ENCODE measurements at regions not wholly inside any gene's neighbourhood (a gene's known extent, or its start where the extent isn't known, plus 50 kb on each side); places are given as distances from the start of the nearest gene placed in this dataset.

DNA sequence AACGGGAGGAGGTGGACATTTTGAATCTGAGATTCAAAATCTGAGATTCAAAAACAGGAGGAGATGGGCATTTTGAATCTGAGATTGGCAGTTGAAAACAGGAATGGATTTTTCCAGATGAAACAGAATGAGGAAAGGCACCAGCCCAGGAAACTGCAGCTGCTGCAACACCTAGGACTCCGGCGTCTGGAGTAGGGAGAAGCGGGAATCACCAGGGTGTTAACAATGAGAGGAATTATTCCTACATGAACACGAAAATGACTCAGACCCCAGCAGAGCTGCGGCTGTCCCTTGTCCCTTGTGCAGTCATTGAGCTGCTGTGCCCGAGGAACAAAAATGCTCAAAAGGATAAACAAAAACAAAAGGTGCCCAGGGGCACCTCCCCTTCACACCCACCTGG, 59.9 kb upstream of the KAT6B start:
- H3K9me3 ChIP-seq (ENCODE audit: control insufficient read depth, low read length) = peaks cover 3% of the 10 kb centered on the region
- no peaks in the 10 kb centered on the region for H3K27me3 ChIP-seq (ENCODE audit: control insufficient read depth, insufficient read depth, low read length, poor library complexity, severe bottlenecking)
- H3K27me3 Mint-ChIP-seq (ENCODE audit: insufficient read depth) = no peaks in the 10 kb centered on the region
- no peak for DNase-seq
- no peaks in the 10 kb centered on the region for H3K36me3 Mint-ChIP-seq (ENCODE audit: low read depth)
- 91 to 92% methylated on average over 6 to 7 of the region's 7 CpGs for WGBS, 2 experiments (ENCODE audit: insufficient coverage in 1 of 2, insufficient read length in 1 of 2)
- H3K4me1 Mint-ChIP-seq = no peaks in the 10 kb centered on the region
- no peaks in the 10 kb centered on the region for H3K36me3 ChIP-seq (ENCODE audit: control insufficient read depth, insufficient read depth, low read length)
- H3K27ac ChIP-seq (ENCODE audit: low read depth, low read length) = no peak overlapping the region
- TF ChIP-seq, protein P1, sequence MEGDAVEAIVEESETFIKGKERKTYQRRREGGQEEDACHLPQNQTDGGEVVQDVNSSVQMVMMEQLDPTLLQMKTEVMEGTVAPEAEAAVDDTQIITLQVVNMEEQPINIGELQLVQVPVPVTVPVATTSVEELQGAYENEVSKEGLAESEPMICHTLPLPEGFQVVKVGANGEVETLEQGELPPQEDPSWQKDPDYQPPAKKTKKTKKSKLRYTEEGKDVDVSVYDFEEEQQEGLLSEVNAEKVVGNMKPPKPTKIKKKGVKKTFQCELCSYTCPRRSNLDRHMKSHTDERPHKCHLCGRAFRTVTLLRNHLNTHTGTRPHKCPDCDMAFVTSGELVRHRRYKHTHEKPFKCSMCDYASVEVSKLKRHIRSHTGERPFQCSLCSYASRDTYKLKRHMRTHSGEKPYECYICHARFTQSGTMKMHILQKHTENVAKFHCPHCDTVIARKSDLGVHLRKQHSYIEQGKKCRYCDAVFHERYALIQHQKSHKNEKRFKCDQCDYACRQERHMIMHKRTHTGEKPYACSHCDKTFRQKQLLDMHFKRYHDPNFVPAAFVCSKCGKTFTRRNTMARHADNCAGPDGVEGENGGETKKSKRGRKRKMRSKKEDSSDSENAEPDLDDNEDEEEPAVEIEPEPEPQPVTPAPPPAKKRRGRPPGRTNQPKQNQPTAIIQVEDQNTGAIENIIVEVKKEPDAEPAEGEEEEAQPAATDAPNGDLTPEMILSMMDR (conservative IDR thresholded peaks at IDR 0.05) = no peak
- no peak overlapping the region for H3K4me3 Mint-ChIP-seq
- no peak overlapping the region for H3K9ac ChIP-seq (ENCODE audit: extremely low read depth, low read length, poor library complexity, severe bottlenecking)
- no peak overlapping the region for H3K4me3 ChIP-seq (ENCODE audit: low read length)
- H3K27ac Mint-ChIP-seq = no peak overlapping the region
- H3K9me3 Mint-ChIP-seq = peaks cover 2% of the 10 kb centered on the region
- no peaks in the 10 kb centered on the region for H3K4me1 ChIP-seq (ENCODE audit: control insufficient read depth, insufficient read depth, low read length)

DNA sequence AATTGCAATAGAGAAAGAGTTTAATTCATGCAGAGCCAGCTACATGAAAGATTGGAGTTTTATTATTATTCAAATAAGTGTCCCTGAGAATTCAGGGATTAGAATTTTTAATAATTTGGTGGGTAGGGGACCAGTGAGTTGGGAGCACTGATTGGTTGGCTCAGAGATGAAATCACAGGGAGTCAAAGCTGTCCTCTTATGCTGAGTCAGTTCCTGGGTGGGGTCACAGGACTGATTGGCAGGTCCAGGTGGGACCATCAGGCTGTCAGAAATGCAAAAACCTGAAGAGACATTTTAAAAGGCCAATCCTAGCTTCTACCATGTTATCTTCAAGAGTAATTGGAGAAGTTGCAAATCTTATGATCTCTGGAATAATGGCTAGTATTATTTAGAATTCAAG, 56.0 kb upstream of the KAT6B start:
- Mint-ChIP-seq H3K27me3 (ENCODE audit: insufficient read depth) (no peaks in the 10 kb centered on the region), H3K4me3 (no peak overlapping the region), H3K9me3 (peaks cover 16% of the 10 kb centered on the region), H3K27ac (no peak overlapping the region), H3K36me3 (ENCODE audit: low read depth) (no peaks in the 10 kb centered on the region), H3K4me1 (peaks cover 4% of the 10 kb centered on the region)
- Histone ChIP-seq H3K36me3 (ENCODE audit: control insufficient read depth, insufficient read depth, low read length) (no peaks in the 10 kb centered on the region), H3K4me1 (ENCODE audit: control insufficient read depth, insufficient read depth, low read length) (no peaks in the 10 kb centered on the region), H3K9ac (ENCODE audit: extremely low read depth, low read length, poor library complexity, severe bottlenecking) (no peak overlapping the region), H3K27me3 (ENCODE audit: control insufficient read depth, insufficient read depth, low read length, poor library complexity, severe bottlenecking) (no peaks in the 10 kb centered on the region), H3K9me3 (ENCODE audit: control insufficient read depth, low read length) (peaks cover 17% of the 10 kb centered on the region), H3K27ac (ENCODE audit: low read depth, low read length) (no peak overlapping the region), H3K4me3 (ENCODE audit: low read length) (no peak overlapping the region)
- TF ChIP-seq, protein P1 (conservative IDR thresholded peaks at IDR 0.05) = no peak
- DNase-seq = no peak

DNA sequence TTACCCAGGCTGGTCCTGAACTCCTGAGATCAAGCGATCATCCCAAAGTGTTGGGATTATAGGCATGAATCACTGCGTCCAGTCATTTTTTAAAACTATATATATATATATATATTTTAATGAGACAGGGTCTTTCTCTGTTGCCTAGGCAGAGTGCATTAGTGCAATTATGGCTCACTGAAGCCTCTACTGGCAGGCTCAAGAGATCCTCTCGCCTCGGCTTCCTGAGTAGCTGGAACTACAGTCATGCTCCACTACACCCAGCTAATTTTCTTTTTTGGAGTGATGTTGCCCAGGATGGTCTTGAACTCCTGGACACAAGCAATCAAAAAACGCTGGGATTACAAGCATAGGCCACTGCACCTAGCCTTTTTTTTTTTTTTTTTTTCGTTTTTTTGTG, 55.3 kb upstream of the KAT6B start:
- Histone ChIP-seq H3K4me3 (ENCODE audit: low read length) (no peak overlapping the region), H3K9ac (ENCODE audit: extremely low read depth, low read length, poor library complexity, severe bottlenecking) (no peak overlapping the region), H3K4me1 (ENCODE audit: control insufficient read depth, insufficient read depth, low read length) (no peaks in the 10 kb centered on the region), H3K27me3 (ENCODE audit: control insufficient read depth, insufficient read depth, low read length, poor library complexity, severe bottlenecking) (no peaks in the 10 kb centered on the region), H3K27ac (ENCODE audit: low read depth, low read length) (no peak overlapping the region), H3K9me3 (ENCODE audit: control insufficient read depth, low read length) (peaks cover 23% of the 10 kb centered on the region), H3K36me3 (ENCODE audit: control insufficient read depth, insufficient read depth, low read length) (no peaks in the 10 kb centered on the region)
- H3K27me3 Mint-ChIP-seq (ENCODE audit: insufficient read depth) = no peaks in the 10 kb centered on the region
- DNase-seq = no peak
- H3K27ac Mint-ChIP-seq = no peak overlapping the region
- H3K9me3 Mint-ChIP-seq = peaks cover 21% of the 10 kb centered on the region
- peaks cover 2% of the 10 kb centered on the region for H3K36me3 Mint-ChIP-seq (ENCODE audit: low read depth)
- TF ChIP-seq, protein P1 (conservative IDR thresholded peaks at IDR 0.05) = no peak
- peaks cover 4% of the 10 kb centered on the region for H3K4me1 Mint-ChIP-seq
- WGBS, 2 experiments (ENCODE audit: insufficient coverage in 1 of 2, insufficient read length in 1 of 2) = 70 to 73% methylated on average over 2 to 5 of the region's 6 CpGs
- H3K4me3 Mint-ChIP-seq = no peak overlapping the region
